Pancreas (tissue), 10 donors: ENCODE measurements at regions not wholly inside any gene's neighbourhood (a gene's known extent, or its start where the extent isn't known, plus 50 kb on each side); places are given as distances from the start of the nearest gene placed in this dataset.
A peak's percentile ranks its signal among the peaks of the same experiment; 100 is the strongest.

Experiments used
- ATAC-seq, 4 donors: fragments of 200-7000 bp; cut with Tn5 transposase; one replicate each; pipeline versions ENCODE4 v1.8.0 to v1.9.1; 2020; ENCODE audit warnings: mild to moderate bottlenecking in 4 of 4, moderate library complexity in 4 of 4
- DNase-seq, 6 donors: peaks; one replicate each; pipeline ENCODE4 v3.0.0-alpha.2; 2020
- FAIRE-seq: peaks from 2 replicates; lab custom pipeline; 2012; peaks lifted over from hg19 to GRCh38; lab: Jason Lieb, UNC
- H3K27ac ChIP-seq, 4 donors: fragments of 200-600 bp; sonication (generic); 1 replicate in 3 of 4; 2 replicates in 1 of 4; pipeline versions ENCODE4 v1.5.0 to v1.8.0; 2020
- H3K27me3 ChIP-seq, 4 donors: fragments of 200-600 bp; one replicate each; pipeline ENCODE4 v1.8.0; 2021
- H3K36me3 ChIP-seq, 3 donors: fragments of 200-600 bp; sonication (generic) in 1 of 3; one replicate each; pipeline versions ENCODE4 v1.5.0 to v1.8.0; 2020 to 2021
- H3K4me1 ChIP-seq, 3 donors: fragments of 200-600 bp; one replicate each; pipeline ENCODE4 v1.8.0; 2021
- H3K4me3 ChIP-seq, 4 donors: fragments of 200-600 bp; sonication (generic) in 2 of 4; one replicate each; pipeline versions ENCODE4 v1.5.0 to v1.8.0; 2020 to 2021
- H3K9me3 ChIP-seq, 4 donors: fragments of 200-600 bp; one replicate each; pipeline ENCODE4 v1.8.0; 2021
- CTCF ChIP-seq, 4 donors: fragments of 200-600 bp; sonication (generic) in 3 of 4; IDR thresholded peaks; one replicate each; pipeline versions ENCODE4 v1.5.0 to v1.8.0; 2021; ENCODE audit warnings: antibody characterized with exemption in 4 of 4
- WGBS, 2 donors: extraction: QIAGEN DNeasy Blood & Tissue Kit; methylation state at CpG; one replicate each; pipeline ENCODE4 v1.1.7; 2013; 5-methylcytosine and 5-hydroxymethylcytosine counted together
- intact Hi-C, 3 donors: fragments of 100-400 bp; cut with DNase I; formaldehyde crosslinking; loops; one replicate each; pipeline versions ENCODE4 v1.11.1 to v1.14.2; 2022
- donor health status: healthy with polysubstance abuse.
- donor health status: DM: no; HTN: no; CAD: no; lungs with moderate emphysema.
- donor health status: DM: no; HTN: no; CAD: no.
- donor health status: control.
- donor health status: control.
- donor health status: Bipolar disorder and iron deficiency.
- donor health status: DM: yes; HTN: yes; CAD: no.
- donor health status: DM: no; HTN: no; CAD: no.
- donor health status: DM: no; HTN: no; CAD: no.
- donor health status: DM: yes; HTN: yes; CAD: no.

- WGBS, 2 donors, result 25 to 27% methylated on average over 4 of the region's 4 CpGs
- intact Hi-C loops, result no loop called here
- Histone ChIP-seq H3K27ac (no peak overlapping the region), H3K4me3 (no peak overlapping the region), H3K36me3 (no peaks in the 10 kb centered on the region), H3K27me3 (no peaks in the 10 kb centered on the region), H3K9me3 (no peaks in the 10 kb centered on the region), H3K4me1 (peaks cover 0 to 5% (median 0%) of the 10 kb centered on the region in 3 donors)
- ATAC-seq (no peak), DNase-seq (no peak), FAIRE-seq (no peak)
- no peak for TF ChIP-seq CTCF (IDR thresholded peaks at IDR 0.05)
Measured at GRCh38 chr7:49479936-49480544, 293.4 kb upstream of the VWC2 start.

GRCh38 chr7:49481075-49481474, 292.4 kb upstream of the VWC2 start:
- Histone ChIP-seq H3K36me3 (no peaks in the 10 kb centered on the region), H3K9me3 (no peaks in the 10 kb centered on the region), H3K4me1 (peaks cover 0 to 5% (median 0%) of the 10 kb centered on the region in 3 donors), H3K27ac (no peak overlapping the region), H3K27me3 (no peaks in the 10 kb centered on the region), H3K4me3 (no peak overlapping the region)
- intact Hi-C loops, result no loop called here
- WGBS, 2 donors, result 39 to 46% methylated on average over 1 of the region's 1 CpG
- FAIRE-seq, result no peak
- no peak for TF ChIP-seq CTCF (IDR thresholded peaks at IDR 0.05)
- ATAC-seq, result no peak
- DNase-seq, result no peak

- H3K9me3 ChIP-seq, result no peaks in the 10 kb centered on the region
- no peak overlapping the region for H3K27ac ChIP-seq
- 9 to 21% methylated on average over 2 of the region's 2 CpGs for WGBS, 2 donors
- H3K4me3 ChIP-seq, result no peak overlapping the region
- FAIRE-seq (no peak), ATAC-seq (peak in 2 of 4 donors; percentile 48 to 52), DNase-seq (peak in 1 of 6 donors; percentile 8)
- H3K4me1 ChIP-seq, result peaks cover 0 to 5% (median 0%) of the 10 kb centered on the region in 3 donors
- no peak for TF ChIP-seq CTCF (IDR thresholded peaks at IDR 0.05)
- intact Hi-C loops, result no loop called here
- no peaks in the 10 kb centered on the region for H3K27me3 ChIP-seq
- no peaks in the 10 kb centered on the region for H3K36me3 ChIP-seq
Measured at GRCh38 chr7:49483142-49483541, 290.3 kb upstream of the VWC2 start.

- no peak for ATAC-seq
Measured at GRCh38 chr7:49486974-49487829, 286.2 kb upstream of the VWC2 start.

More at GRCh38 chr7:49486974-49487829, 286.2 kb upstream of the VWC2 start:
- FAIRE-seq (no peak), DNase-seq (no peak)
- Histone ChIP-seq H3K27ac (no peak overlapping the region), H3K4me3 (no peak overlapping the region), H3K36me3 (no peaks in the 10 kb centered on the region), H3K4me1 (no peaks in the 10 kb centered on the region), H3K27me3 (no peaks in the 10 kb centered on the region), H3K9me3 (no peaks in the 10 kb centered on the region)
- no peak for TF ChIP-seq CTCF (IDR thresholded peaks at IDR 0.05)
- intact Hi-C loops, result loop anchor here in 1 of 3 donors (5.0 kb wide), 1 partner anchor 125 kb away; no protein-coding TSS in a partner anchor
- 13 to 16% methylated on average over 5 of the region's 5 CpGs for WGBS, 2 donors
